ENCODE measurements at regions not wholly inside any gene's neighbourhood (a gene's known extent, or its start where the extent isn't known, plus 50 kb on each side); places are given as distances from the start of the nearest gene placed in this dataset.
"Not testable (repeated sequence)": the region's sequence is repeated elsewhere in the genome, so short reads cannot be mapped to it uniquely, and the experiment has no call there.

DNA sequence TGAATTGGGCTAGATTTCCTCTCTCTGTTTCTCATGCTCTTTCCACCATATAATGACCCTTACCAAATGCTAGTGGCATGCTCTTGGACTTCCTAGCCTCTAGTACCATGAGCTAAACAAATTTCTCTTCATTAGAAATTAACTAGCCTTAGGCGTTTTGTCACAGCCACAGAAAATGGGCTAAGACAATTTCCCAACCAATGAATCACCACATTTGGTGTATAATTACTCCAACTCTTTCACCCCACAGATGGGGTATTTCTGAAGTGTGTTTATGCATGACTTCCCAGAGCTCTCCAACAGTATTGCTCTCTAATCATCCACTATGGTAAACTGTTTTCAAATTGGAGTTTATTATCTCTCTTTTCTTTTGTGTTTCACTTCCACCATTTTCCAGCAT is 1041.1 kb upstream of the COX7C start:
- H2BK120ac ChIP-seq (ENCODE audit: low read depth, low read length, poor library complexity, severe bottlenecking), result no peak overlapping the region
- H2AK5ac ChIP-seq (ENCODE audit: insufficient read length, low read length), result no peak overlapping the region
- no CpG with 5 or more reads among the region's 1 CpG for WGBS (ENCODE audit: extremely low coverage, insufficient read length, low lambda C conversion rate)

DNA sequence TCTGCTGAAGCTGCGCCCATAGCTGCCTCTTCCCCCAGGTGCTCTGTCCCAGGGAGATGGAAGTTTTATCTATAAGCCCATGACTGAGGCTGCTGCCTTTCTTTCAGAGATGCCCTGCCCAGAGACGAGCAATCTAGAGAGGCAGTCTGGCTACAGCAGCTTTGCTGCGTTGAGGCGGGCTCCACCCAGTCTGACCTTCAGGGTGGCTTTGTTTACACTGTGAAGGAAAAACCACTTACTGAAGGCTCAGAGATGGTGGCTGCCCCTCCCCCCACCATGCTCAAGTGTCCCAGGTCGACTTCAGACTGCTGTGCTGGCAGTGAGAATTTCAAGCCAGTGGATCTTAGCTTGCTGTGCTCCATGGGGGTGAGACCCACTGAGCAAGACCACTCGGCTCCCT is 1029.9 kb upstream of the COX7C start:
- not testable (repeated sequence) for H2BK5ac ChIP-seq (ENCODE audit: insufficient read length, low read length)

More for the DNA sequence above, 1041.1 kb upstream of the COX7C start:
- Mint-ChIP-seq H3K9me3 (no peaks in the 10 kb centered on the region; a peak in 1 of 5 replicates), H3K4me1 (no peaks in the 10 kb centered on the region), H3K4me3 (no peak overlapping the region), H3K27me3 (ENCODE audit: low read depth) (no peaks in the 10 kb centered on the region), H3K27ac (no peak overlapping the region), H3K36me3 (ENCODE audit: insufficient read depth in 1 of 3, low read depth in 3 of 3) (no peaks in the 10 kb centered on the region)
- Histone ChIP-seq H3K27ac (ENCODE audit: insufficient read length, low read depth, low read length) (no peak overlapping the region), H4K20me1 (ENCODE audit: control insufficient read depth, insufficient read depth, insufficient read length) (no peaks in the 10 kb centered on the region), H2BK12ac (ENCODE audit: insufficient read length, low read depth, low read length) (no peak overlapping the region), H3K14ac (ENCODE audit: insufficient read depth, low read length) (no peak overlapping the region), H4K8ac (replicated peaks; ENCODE audit: insufficient read length, low read depth, low read length) (no peak overlapping the region), H3K27me3 (ENCODE audit: insufficient read depth, low read length) (no peaks in the 10 kb centered on the region), H2BK15ac (ENCODE audit: low read depth, low read length) (no peak overlapping the region), H3K9ac (ENCODE audit: extremely low read depth, insufficient read length, low read length) (no peak overlapping the region), H3K4ac (ENCODE audit: low read depth, low read length) (no peak overlapping the region), H2BK20ac (ENCODE audit: low read depth, low read length, poor library complexity, severe bottlenecking) (no peak overlapping the region), H2BK5ac (ENCODE audit: insufficient read length, low read length) (no peak overlapping the region), H3K9me3 (ENCODE audit: control insufficient read depth, low read depth, low read length) (no peaks in the 10 kb centered on the region), H4K5ac (ENCODE audit: insufficient read length, low read depth, low read length) (no peak overlapping the region), H3K4me2 (ENCODE audit: insufficient read depth, insufficient read length, low read length) (no peak overlapping the region), H3K79me2 (ENCODE audit: insufficient read depth, low read length) (no peaks in the 10 kb centered on the region), H3K23me2 (ENCODE audit: insufficient read length, low read depth, low read length, poor library complexity, severe bottlenecking) (no peaks in the 10 kb centered on the region), H4K91ac (ENCODE audit: insufficient read length, low read depth, low read length) (no peak overlapping the region), H3K18ac (ENCODE audit: insufficient read length, low read depth, low read length) (no peak overlapping the region), H3K4me1 (ENCODE audit: insufficient read depth, low read length) (no peaks in the 10 kb centered on the region), H2AFZ (ENCODE audit: low read length) (no peak overlapping the region), H3T11ph (ENCODE audit: low read length) (no peak overlapping the region), H3K56ac (ENCODE audit: insufficient read length, low read depth, low read length) (no peak overlapping the region), H3K79me1 (ENCODE audit: insufficient read depth, low read depth, low read length, poor library complexity, severe bottlenecking) (no peaks in the 10 kb centered on the region), H3K23ac (ENCODE audit: insufficient read length, low read depth, low read length) (no peak overlapping the region)
- no peak for DNase-seq
- TF ChIP-seq, protein P1, sequence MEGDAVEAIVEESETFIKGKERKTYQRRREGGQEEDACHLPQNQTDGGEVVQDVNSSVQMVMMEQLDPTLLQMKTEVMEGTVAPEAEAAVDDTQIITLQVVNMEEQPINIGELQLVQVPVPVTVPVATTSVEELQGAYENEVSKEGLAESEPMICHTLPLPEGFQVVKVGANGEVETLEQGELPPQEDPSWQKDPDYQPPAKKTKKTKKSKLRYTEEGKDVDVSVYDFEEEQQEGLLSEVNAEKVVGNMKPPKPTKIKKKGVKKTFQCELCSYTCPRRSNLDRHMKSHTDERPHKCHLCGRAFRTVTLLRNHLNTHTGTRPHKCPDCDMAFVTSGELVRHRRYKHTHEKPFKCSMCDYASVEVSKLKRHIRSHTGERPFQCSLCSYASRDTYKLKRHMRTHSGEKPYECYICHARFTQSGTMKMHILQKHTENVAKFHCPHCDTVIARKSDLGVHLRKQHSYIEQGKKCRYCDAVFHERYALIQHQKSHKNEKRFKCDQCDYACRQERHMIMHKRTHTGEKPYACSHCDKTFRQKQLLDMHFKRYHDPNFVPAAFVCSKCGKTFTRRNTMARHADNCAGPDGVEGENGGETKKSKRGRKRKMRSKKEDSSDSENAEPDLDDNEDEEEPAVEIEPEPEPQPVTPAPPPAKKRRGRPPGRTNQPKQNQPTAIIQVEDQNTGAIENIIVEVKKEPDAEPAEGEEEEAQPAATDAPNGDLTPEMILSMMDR (conservative IDR thresholded peaks at IDR 0.05), result no peak

More for the DNA sequence above, 1029.9 kb upstream of the COX7C start:
- H3K4ac ChIP-seq (ENCODE audit: low read depth, low read length); H3K27me3 ChIP-seq (ENCODE audit: insufficient read depth, low read length); H3K27me3 Mint-ChIP-seq (ENCODE audit: low read depth); H3K27ac Mint-ChIP-seq; H3K4me3 Mint-ChIP-seq; H3K4me1 ChIP-seq (ENCODE audit: insufficient read depth, low read length); H4K91ac ChIP-seq (ENCODE audit: insufficient read length, low read depth, low read length); H3K9me3 ChIP-seq (ENCODE audit: control insufficient read depth, low read depth, low read length); DNase-seq; H3K23me2 ChIP-seq (ENCODE audit: insufficient read length, low read depth, low read length, poor library complexity, severe bottlenecking); H3K9ac ChIP-seq (ENCODE audit: extremely low read depth, insufficient read length, low read length); H4K8ac ChIP-seq (replicated peaks; ENCODE audit: insufficient read length, low read depth, low read length); H3K27ac ChIP-seq (ENCODE audit: insufficient read length, low read depth, low read length); H2AK5ac ChIP-seq (ENCODE audit: insufficient read length, low read length); H2BK20ac ChIP-seq (ENCODE audit: low read depth, low read length, poor library complexity, severe bottlenecking); H3K14ac ChIP-seq (ENCODE audit: insufficient read depth, low read length); H2BK12ac ChIP-seq (ENCODE audit: insufficient read length, low read depth, low read length); H3K56ac ChIP-seq (ENCODE audit: insufficient read length, low read depth, low read length); H2BK15ac ChIP-seq (ENCODE audit: low read depth, low read length); H3K79me2 ChIP-seq (ENCODE audit: insufficient read depth, low read length); H3K79me1 ChIP-seq (ENCODE audit: insufficient read depth, low read depth, low read length, poor library complexity, severe bottlenecking); H2AFZ ChIP-seq (ENCODE audit: low read length); H3K23ac ChIP-seq (ENCODE audit: insufficient read length, low read depth, low read length); H4K5ac ChIP-seq (ENCODE audit: insufficient read length, low read depth, low read length); H3K4me2 ChIP-seq (ENCODE audit: insufficient read depth, insufficient read length, low read length); H3K18ac ChIP-seq (ENCODE audit: insufficient read length, low read depth, low read length); H4K20me1 ChIP-seq (ENCODE audit: control insufficient read depth, insufficient read depth, insufficient read length); H3T11ph ChIP-seq (ENCODE audit: low read length); H2BK120ac ChIP-seq (ENCODE audit: low read depth, low read length, poor library complexity, severe bottlenecking): not testable (repeated sequence)
- WGBS (ENCODE audit: extremely low coverage, insufficient read length, low lambda C conversion rate), result no CpG with 5 or more reads among the region's 6 CpGs
- Mint-ChIP-seq H3K4me1 (peaks cover 10 to 14% of the 10 kb centered on the region in 2 experiments), H3K9me3 (peaks cover 16 to 26% of the 10 kb centered on the region in 2 experiments), H3K36me3 (ENCODE audit: insufficient read depth in 1 of 3, low read depth in 3 of 3) (peaks cover 7 to 35% (median 12%) of the 10 kb centered on the region in 3 experiments; a peak in 6 of 7 replicates)

All from H9 (cell line).